ENCODE measurements at regions not wholly inside any gene's neighbourhood (a gene's known extent, or its start where the extent isn't known, plus 50 kb on each side); places are given as distances from the start of the nearest gene placed in this dataset.

DNA sequence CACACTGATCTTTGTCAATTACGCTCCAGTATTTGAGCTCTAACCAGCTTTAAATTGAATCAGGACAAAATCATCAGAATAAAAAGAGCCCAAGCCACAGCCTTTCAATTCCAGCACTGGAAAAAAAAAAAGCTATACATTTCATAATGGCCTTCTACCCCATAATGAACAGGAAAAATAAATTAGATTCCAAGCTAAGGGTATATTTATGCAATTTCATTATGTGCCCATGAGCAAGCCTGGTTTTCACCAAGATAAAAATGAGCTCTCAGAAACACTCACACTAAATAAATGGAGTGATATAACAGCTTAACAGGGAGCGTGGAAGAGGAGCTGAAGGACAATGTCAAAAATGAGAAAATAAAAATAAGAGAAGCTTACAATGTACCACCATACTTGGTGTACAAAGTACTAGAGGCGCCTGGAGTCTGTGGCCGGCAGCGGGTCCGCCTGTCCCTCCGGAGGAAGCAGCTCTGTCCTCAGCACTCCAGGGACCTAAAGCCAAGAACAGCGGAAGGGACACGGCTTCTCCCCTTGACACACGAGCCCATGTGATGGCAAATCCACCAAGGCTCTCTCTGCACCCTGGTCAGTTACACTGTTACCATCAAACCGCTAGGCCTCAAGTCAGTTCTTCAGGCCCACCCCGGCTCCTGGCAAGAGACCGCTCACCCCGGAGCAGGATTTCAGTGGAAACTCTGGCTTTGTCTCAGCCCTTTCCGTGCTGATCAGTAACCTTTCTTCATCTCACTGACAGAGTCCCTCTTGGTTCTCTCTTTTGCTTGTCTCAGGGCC, 69.6 kb downstream of the RBFOX3 start:
- TF ChIP-seq POLR2A (IDR thresholded peaks at IDR 0.05) (no peak), CTCF (IDR thresholded peaks at IDR 0.05) (no peak)
- no peaks in the 10 kb centered on the region for H3K27me3 ChIP-seq
- no peak overlapping the region for H3K27ac ChIP-seq
- H3K36me3 ChIP-seq: no peaks in the 10 kb centered on the region
- no peak overlapping the region for H3K4me3 ChIP-seq
- no peaks in the 10 kb centered on the region for H3K4me1 ChIP-seq
- DNase-seq: no peak
- no peaks in the 10 kb centered on the region for H3K9me3 ChIP-seq
- intact Hi-C loops (cut with DNase I; ENCODE audit: low total_unique reads): no loop called here

DNA sequence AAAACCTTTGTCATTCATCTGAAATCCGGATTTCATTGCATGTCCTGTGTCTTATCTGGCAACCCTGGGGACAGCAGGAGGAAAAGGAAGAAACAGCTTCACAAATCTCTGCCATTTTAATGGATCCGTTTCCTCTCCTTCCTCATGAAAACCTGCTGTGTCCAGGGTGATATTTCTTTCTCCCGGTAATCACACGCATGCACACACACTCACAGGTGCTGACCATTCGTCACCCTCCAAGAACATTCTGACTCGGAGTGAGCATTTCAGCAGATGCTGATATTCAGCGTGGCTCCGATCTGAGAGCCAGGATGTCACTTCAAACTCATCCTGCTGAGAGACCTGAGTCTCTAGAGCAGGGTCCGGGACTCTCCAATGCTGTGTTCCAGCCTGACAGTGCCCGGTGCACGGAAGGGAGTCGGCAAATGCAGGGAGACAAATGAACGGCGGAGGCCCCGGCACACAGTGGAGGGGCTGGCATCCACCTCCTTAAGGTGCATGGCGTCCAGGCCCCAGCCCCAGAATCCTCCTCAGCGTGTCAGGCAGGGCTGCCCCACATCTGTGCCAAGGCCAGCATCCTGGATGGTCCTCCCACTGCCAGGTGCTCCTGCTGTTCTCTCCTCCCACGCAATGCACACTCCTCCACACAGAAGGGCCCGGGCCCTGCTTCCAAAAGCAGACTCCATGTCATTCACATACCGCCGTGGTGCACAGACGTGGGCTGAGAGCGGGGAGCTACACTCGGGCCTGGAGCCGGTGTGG, 70.7 kb downstream of the RBFOX3 start:
- no peaks in the 10 kb centered on the region for H3K27me3 ChIP-seq
- no peak for TF ChIP-seq POLR2A (IDR thresholded peaks at IDR 0.05)
- no peak for TF ChIP-seq CTCF (IDR thresholded peaks at IDR 0.05)

DNA sequence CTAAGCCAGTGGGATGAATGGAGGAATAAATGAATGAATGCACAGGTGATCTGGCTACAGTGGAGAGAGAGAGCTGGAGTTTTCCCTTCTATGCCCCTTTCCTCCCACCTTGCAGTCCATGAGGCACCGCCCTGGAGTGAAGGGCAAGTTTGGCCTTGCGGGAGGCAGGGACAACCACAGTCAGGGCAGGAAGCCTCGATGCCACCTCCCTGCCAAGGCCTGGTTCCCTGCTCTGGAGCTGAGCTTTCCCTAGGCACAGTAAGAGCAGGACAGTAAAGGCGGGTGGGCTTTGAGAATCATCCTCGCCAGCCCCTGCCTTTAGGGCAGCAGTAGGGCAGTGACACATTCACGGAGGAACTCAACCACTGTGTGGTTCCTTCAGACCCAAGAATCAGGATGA, 72.6 kb downstream of the RBFOX3 start:
- intact Hi-C loops (cut with DNase I; ENCODE audit: low total_unique reads): no loop called here
- Histone ChIP-seq H3K36me3 (no peaks in the 10 kb centered on the region), H3K27me3 (no peaks in the 10 kb centered on the region), H3K27ac (no peak overlapping the region), H3K4me1 (no peaks in the 10 kb centered on the region), H3K4me3 (no peak overlapping the region), H3K9me3 (no peaks in the 10 kb centered on the region)
- no peak for TF ChIP-seq POLR2A (IDR thresholded peaks at IDR 0.05)
- TF ChIP-seq CTCF (IDR thresholded peaks at IDR 0.05): no peak
- no peak for DNase-seq

More for the DNA sequence above, 70.7 kb downstream of the RBFOX3 start:
- H3K4me1 ChIP-seq: no peaks in the 10 kb centered on the region
- no peaks in the 10 kb centered on the region for H3K9me3 ChIP-seq
- H3K36me3 ChIP-seq: no peaks in the 10 kb centered on the region
- H3K4me3 ChIP-seq: no peak overlapping the region
- DNase-seq: no peak
- intact Hi-C loops (cut with DNase I; ENCODE audit: low total_unique reads): no loop called here
- H3K27ac ChIP-seq: no peak overlapping the region

DNA sequence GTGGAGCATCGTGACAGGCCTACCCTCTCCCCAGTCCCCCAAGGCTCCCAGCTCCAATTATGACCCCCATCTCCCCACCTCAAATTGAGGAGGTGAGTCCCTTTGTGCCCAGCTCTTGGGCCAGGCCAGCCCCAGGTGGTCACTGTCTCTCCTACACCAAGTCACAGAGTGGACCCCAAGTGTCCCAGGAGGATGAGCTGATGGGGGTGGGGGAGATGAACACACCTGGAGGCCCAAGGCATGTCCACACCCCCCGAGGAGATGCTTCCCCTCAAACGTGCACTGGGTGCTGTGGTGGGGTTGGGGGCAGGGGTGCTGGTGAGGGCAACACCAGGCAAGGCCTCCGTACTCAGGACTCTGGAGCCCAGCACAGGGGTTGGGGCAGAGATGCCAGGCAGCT, 73.2 kb downstream of the RBFOX3 start:
- H3K4me1 ChIP-seq: no peaks in the 10 kb centered on the region
- H3K36me3 ChIP-seq: no peaks in the 10 kb centered on the region
- no peaks in the 10 kb centered on the region for H3K27me3 ChIP-seq
- DNase-seq: no peak
- no peaks in the 10 kb centered on the region for H3K9me3 ChIP-seq
- no peak overlapping the region for H3K27ac ChIP-seq
- intact Hi-C loops (cut with DNase I; ENCODE audit: low total_unique reads): no loop called here
- TF ChIP-seq CTCF (IDR thresholded peaks at IDR 0.05) (no peak), POLR2A (IDR thresholded peaks at IDR 0.05) (no peak)
- no peak overlapping the region for H3K4me3 ChIP-seq

DNA sequence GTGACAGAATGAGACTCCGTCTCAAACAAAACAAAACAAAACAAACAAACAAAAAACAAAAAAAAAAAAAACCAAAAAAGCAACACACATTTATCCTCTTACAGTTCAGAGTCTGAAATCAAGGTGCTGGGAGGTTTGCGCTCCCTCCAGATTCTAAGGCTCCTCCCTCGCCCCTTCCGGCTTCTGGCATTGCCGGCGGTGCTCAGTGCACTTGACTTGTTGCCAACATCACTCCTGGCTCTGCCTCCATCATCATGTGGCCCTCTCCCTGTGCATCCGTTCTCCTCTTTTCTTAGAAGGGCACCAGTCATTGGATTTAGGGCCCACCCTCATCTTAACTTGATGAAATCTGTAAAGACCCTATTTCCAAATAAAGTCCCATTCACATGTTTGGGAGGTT, 73.8 kb downstream of the RBFOX3 start:
- intact Hi-C loops (cut with DNase I; ENCODE audit: low total_unique reads): no loop called here
- H3K4me1 ChIP-seq: no peaks in the 10 kb centered on the region
- DNase-seq: no peak

More for the DNA sequence above, 73.8 kb downstream of the RBFOX3 start:
- Histone ChIP-seq H3K9me3 (no peaks in the 10 kb centered on the region), H3K27ac (no peak overlapping the region), H3K36me3 (no peaks in the 10 kb centered on the region), H3K27me3 (no peaks in the 10 kb centered on the region), H3K4me3 (no peak overlapping the region)
- TF ChIP-seq POLR2A (IDR thresholded peaks at IDR 0.05) (no peak), CTCF (IDR thresholded peaks at IDR 0.05) (no peak)

All from uterus (tissue), 3 donors.